ENCODE measurements at regions not wholly inside any gene's neighbourhood (a gene's known extent, or its start where the extent isn't known, plus 50 kb on each side); places are given as distances from the start of the nearest gene placed in this dataset.

DNA sequence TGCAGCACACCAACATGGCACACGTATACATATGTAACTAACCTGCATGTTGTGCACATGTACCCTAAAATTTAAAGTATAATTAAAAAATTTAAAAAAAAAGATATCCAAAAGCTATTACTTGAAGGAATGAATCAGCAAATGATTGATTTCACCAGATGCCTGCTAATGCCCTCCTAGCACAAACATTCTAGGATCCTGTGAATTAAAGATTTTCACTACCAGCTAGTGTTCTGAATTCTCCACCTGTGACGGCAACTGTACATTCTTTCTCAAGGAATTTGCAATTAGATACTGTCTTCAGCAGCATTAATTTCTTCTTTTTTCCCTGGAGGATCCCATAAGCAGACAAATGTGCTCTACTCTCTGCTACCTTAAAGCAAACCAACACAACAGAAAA lies 694.9 kb downstream of the NTRK3 start:
- no peak overlapping the region for H3K9ac ChIP-seq (ENCODE audit: insufficient read depth, low read depth, low read length)
- ChIA-PET CTCF (ENCODE audit: low intra/inter-chr PET ratio, low total read pairs) (no interaction called here), POLR2A (no interaction called here)
- no peaks in the 10 kb centered on the region for H3K4me1 ChIP-seq (ENCODE audit: insufficient read depth, low read length)
- H3K79me2 ChIP-seq (ENCODE audit: insufficient read depth, low read length): no peaks in the 10 kb centered on the region
- TF ChIP-seq, protein P1, sequence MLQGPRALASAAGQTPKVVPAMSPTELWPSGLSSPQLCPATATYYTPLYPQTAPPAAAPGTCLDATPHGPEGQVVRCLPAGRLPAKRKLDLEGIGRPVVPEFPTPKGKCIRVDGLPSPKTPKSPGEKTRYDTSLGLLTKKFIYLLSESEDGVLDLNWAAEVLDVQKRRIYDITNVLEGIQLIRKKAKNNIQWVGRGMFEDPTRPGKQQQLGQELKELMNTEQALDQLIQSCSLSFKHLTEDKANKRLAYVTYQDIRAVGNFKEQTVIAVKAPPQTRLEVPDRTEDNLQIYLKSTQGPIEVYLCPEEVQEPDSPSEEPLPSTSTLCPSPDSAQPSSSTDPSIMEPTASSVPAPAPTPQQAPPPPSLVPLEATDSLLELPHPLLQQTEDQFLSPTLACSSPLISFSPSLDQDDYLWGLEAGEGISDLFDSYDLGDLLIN (CRISPR knock-in tag; IDR thresholded peaks at IDR 0.05; ENCODE audit: borderline replicate concordance): no peak
- in situ Hi-C loops (cut with HindIII; ENCODE audit: extremely low pct_ligation_motif_present, low pct_unique_long_range_greater_than_20kb) (no loop called here), intact Hi-C loops (cut with micrococcal nuclease; ENCODE audit: unreplicated experiment) (no loop called here)
- WGBS (ENCODE audit: low lambda C conversion rate): 8% methylated on average over 2 of the region's 2 CpGs
- peaks cover 68% of the 10 kb centered on the region for H3K9me3 ChIP-seq (ENCODE audit: low read length)
- no peaks in the 10 kb centered on the region for H3K27me3 ChIP-seq (ENCODE audit: control insufficient read depth in 1 of 2, insufficient read depth in 2 of 2, low read length in 2 of 2)
- H4K20me1 ChIP-seq (ENCODE audit: insufficient read depth, low read length): no peaks in the 10 kb centered on the region
- H3K36me3 ChIP-seq (replicated peaks in 1 of 2; ENCODE audit: control insufficient read depth in 1 of 2, insufficient read depth in 2 of 2, low read length in 2 of 2): no peaks in the 10 kb centered on the region
- no peak overlapping the region for H3K4me3 ChIP-seq (replicated peaks in 1 of 3; ENCODE audit: insufficient read depth in 1 of 3, low read depth in 2 of 3, low read length in 3 of 3)
- FAIRE-seq (no peak), ATAC-seq (no peak), DNase-seq (ENCODE audit: low spot score) (no peak)
- no TSS peak for BruUV-seq (replicated peaks)
- no peak overlapping the region for H3K4me2 ChIP-seq (ENCODE audit: low read depth, low read length)
- no peak overlapping the region for H3K27ac ChIP-seq (ENCODE audit: extremely low read length, insufficient read depth, low read length)
- H2AFZ ChIP-seq (ENCODE audit: low read length): no peak overlapping the region

DNA sequence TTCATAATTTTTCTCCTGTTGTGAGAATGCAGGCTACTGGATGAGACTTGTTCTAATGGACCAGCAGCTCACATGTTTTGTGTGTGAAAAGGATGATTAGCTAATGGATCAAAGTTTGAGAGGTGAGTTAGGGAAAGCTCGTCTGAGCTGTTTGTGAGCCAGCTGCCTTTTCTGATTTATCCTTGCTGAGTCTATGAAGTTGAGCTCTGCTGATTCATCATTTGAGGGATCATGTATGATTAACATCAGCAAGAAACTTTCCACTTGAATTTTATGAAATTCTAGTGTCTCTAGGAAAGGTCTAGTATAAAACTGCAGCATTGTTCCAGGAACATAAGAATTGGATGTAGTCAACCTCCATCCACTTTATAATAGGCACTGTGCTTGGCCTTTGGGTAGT lies 698.7 kb downstream of the NTRK3 start:
- no peaks in the 10 kb centered on the region for H4K20me1 ChIP-seq (ENCODE audit: insufficient read depth, low read length)
- H3K4me3 ChIP-seq (replicated peaks in 1 of 3; ENCODE audit: insufficient read depth in 1 of 3, low read depth in 2 of 3, low read length in 3 of 3): no peak overlapping the region
- no peak overlapping the region for H3K4me2 ChIP-seq (ENCODE audit: low read depth, low read length)
- BruUV-seq (replicated peaks): no TSS peak
- DNase-seq (ENCODE audit: low spot score): no peak
- ChIA-PET CTCF (ENCODE audit: low intra/inter-chr PET ratio, low total read pairs) (no interaction called here), POLR2A (no interaction called here)
- H3K36me3 ChIP-seq (replicated peaks in 1 of 2; ENCODE audit: control insufficient read depth in 1 of 2, insufficient read depth in 2 of 2, low read length in 2 of 2): no peaks in the 10 kb centered on the region
- H3K4me1 ChIP-seq (ENCODE audit: insufficient read depth, low read length): no peaks in the 10 kb centered on the region
- H3K27me3 ChIP-seq (ENCODE audit: control insufficient read depth in 1 of 2, insufficient read depth in 2 of 2, low read length in 2 of 2): no peaks in the 10 kb centered on the region
- intact Hi-C loops (cut with micrococcal nuclease; ENCODE audit: unreplicated experiment) (no loop called here), in situ Hi-C loops (cut with HindIII; ENCODE audit: extremely low pct_ligation_motif_present, low pct_unique_long_range_greater_than_20kb) (no loop called here)
- H3K79me2 ChIP-seq (ENCODE audit: insufficient read depth, low read length): no peaks in the 10 kb centered on the region
- FAIRE-seq: no peak
- no peak overlapping the region for H3K9ac ChIP-seq (ENCODE audit: insufficient read depth, low read depth, low read length)
- no peak for ATAC-seq
- peaks cover 59% of the 10 kb centered on the region for H3K9me3 ChIP-seq (ENCODE audit: low read length)
- WGBS (ENCODE audit: low lambda C conversion rate): 0% methylated on average over 1 of the region's 1 CpG
- H2AFZ ChIP-seq (ENCODE audit: low read length): no peak overlapping the region
- H3K27ac ChIP-seq (ENCODE audit: extremely low read length, insufficient read depth, low read length): no peak overlapping the region
- TF ChIP-seq PLRG1 (conservative IDR thresholded peaks at IDR 0.05) (no peak), PITX1 (CRISPR knock-in tag; IDR thresholded peaks at IDR 0.05) (no peak), ZMAT3 (CRISPR knock-in tag; conservative IDR thresholded peaks at IDR 0.05) (no peak), AHDC1 (CRISPR knock-in tag; IDR thresholded peaks at IDR 0.05; ENCODE audit: borderline replicate concordance) (no peak), NR2F2 (IDR thresholded peaks at IDR 0.05; ENCODE audit: borderline replicate concordance, low read depth) (no peak), ZNF180 (CRISPR knock-in tag; IDR thresholded peaks at IDR 0.05; ENCODE audit: borderline replicate concordance, low read depth) (no peak), GTF2F1 (IDR thresholded peaks at IDR 0.05; ENCODE audit: low read length) (no peak)
- TF ChIP-seq, protein P2, sequence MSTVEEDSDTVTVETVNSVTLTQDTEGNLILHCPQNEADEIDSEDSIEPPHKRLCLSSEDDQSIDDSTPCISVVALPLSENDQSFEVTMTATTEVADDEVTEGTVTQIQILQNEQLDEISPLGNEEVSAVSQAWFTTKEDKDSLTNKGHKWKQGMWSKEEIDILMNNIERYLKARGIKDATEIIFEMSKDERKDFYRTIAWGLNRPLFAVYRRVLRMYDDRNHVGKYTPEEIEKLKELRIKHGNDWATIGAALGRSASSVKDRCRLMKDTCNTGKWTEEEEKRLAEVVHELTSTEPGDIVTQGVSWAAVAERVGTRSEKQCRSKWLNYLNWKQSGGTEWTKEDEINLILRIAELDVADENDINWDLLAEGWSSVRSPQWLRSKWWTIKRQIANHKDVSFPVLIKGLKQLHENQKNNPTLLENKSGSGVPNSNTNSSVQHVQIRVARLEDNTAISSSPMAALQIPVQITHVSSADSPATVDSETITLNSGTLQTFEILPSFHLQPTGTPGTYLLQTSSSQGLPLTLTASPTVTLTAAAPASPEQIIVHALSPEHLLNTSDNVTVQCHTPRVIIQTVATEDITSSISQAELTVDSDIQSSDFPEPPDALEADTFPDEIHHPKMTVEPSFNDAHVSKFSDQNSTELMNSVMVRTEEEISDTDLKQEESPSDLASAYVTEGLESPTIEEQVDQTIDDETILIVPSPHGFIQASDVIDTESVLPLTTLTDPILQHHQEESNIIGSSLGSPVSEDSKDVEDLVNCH (CRISPR knock-in tag; IDR thresholded peaks at IDR 0.05): no peak

Data from HepG2 (cell line).